IPS-18a (cell line): ENCODE measurements at regions not wholly inside any gene's neighbourhood (a gene's known extent, or its start where the extent isn't known, plus 50 kb on each side); places are given as distances from the start of the nearest gene placed in this dataset.

Source experiments
- H3K27ac ChIP-seq: one replicate; pipeline ENCODE4 v1.5.1; 2013; ENCODE audit warnings: low read length
- H3K27me3 ChIP-seq: one replicate; pipeline ENCODE4 v1.6.1; 2013; ENCODE audit warnings: mild to moderate bottlenecking, low read length; ENCODE audit not compliant: control insufficient read depth, insufficient read depth
- H3K36me3 ChIP-seq: one replicate; pipeline ENCODE4 v1.6.1; 2013; ENCODE audit warnings: low read depth, low read length; ENCODE audit not compliant: control insufficient read depth
- H3K4me1 ChIP-seq: one replicate; pipeline ENCODE4 v1.6.1; 2013; ENCODE audit warnings: low read depth, low read length; ENCODE audit not compliant: control insufficient read depth
- H3K4me3 ChIP-seq: one replicate; pipeline ENCODE4 v1.5.1; 2013; ENCODE audit warnings: low read length
- H3K9ac ChIP-seq: one replicate; pipeline ENCODE4 v1.6.1; 2013; ENCODE audit warnings: mild to moderate bottlenecking, low read length, moderate library complexity
- H3K9me3 ChIP-seq: one replicate; pipeline ENCODE4 v1.6.1; 2013; ENCODE audit warnings: low read depth, low read length; ENCODE audit not compliant: control insufficient read depth

DNA sequence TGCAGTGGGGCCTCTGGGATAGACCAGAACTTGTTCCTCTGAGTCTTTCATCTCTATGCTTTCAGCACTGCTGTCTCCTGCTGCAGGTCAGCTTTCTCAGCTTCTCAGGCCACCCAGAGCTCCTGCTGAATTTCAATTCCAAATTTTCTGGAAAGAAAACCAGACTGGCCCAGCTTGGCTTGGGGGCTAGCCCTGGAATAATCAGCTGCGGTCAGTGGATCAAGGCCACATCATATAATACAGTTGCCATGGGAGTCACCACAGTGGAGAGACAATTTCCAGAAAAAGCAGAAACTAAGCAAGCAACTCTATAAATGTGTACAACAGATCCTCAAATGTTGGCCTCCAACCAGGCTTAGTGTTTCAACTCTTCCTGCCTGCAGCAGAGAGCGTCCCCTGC lies 91.1 kb upstream of the SLC24A5 start:
- Histone ChIP-seq H3K27ac (no peak overlapping the region), H3K36me3 (no peaks in the 10 kb centered on the region), H3K27me3 (no peaks in the 10 kb centered on the region), H3K4me1 (no peaks in the 10 kb centered on the region), H3K9me3 (no peaks in the 10 kb centered on the region), H3K9ac (no peak overlapping the region), H3K4me3 (no peak overlapping the region)

DNA sequence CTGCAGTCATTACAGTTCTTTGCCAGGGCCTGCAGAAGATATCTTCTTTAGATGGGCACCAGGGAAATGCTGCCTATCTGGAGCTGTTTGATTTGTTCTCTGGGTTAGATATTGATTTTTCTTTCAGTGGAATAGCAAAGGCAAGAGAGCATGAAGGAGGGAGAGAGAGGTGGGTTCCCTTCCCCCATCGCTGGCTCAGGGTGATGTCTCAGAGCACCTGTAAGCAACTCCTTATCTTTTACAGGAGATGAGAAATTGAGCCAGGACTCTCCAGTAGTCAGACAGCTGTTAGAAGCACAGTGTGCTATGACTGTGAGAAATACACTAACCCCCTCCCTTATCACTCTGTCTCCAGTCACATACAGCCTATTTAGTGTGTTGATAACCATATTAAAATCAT lies 89.3 kb upstream of the SLC24A5 start:
- Histone ChIP-seq H3K27me3 (no peaks in the 10 kb centered on the region), H3K9me3 (no peaks in the 10 kb centered on the region), H3K9ac (no peak overlapping the region), H3K27ac (no peak overlapping the region), H3K4me1 (no peaks in the 10 kb centered on the region), H3K4me3 (no peak overlapping the region), H3K36me3 (no peaks in the 10 kb centered on the region)

DNA sequence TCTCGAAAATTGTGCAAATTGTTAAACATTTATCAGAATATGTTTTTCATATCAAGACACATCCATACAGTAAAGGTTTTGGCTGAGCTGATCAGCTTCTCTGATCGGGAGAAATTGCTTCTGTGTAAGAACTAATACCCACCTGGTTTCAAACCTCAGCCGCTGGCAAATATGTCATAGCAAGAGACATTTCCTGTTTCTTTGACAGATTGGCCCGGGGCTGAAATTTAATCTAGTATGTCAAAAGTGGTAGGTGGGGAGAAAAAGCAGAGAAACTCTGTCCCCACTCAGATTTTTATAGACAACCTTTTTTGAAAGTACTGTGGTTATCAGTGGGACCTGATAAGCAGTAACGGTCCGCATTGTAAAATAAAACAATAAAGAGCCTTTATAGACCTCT lies 88.8 kb upstream of the SLC24A5 start:
- H3K9me3 ChIP-seq: no peaks in the 10 kb centered on the region
- no peaks in the 10 kb centered on the region for H3K36me3 ChIP-seq
- H3K9ac ChIP-seq: no peak overlapping the region
- H3K27ac ChIP-seq: no peak overlapping the region
- no peaks in the 10 kb centered on the region for H3K27me3 ChIP-seq
- no peaks in the 10 kb centered on the region for H3K4me1 ChIP-seq
- H3K4me3 ChIP-seq: no peak overlapping the region

DNA sequence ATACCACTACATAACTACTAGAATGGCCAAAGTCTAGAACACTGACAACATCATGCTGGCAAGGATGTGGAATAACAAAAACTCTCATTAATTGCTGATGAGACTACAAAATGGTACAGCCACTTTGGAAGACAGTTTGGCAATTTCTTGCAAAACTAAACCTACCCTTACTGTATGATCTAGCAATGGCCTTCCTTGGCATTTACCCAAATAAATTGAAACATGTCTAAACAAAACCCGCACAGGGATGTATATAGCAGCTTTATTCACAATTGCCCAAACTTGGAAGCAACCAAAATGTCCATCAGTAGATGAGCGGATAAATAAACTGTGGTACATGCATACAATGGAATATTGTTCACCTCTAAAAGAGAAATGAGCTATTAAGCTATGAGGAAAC lies 87.9 kb upstream of the SLC24A5 start:
- no peaks in the 10 kb centered on the region for H3K9me3 ChIP-seq
- no peak overlapping the region for H3K27ac ChIP-seq
- no peaks in the 10 kb centered on the region for H3K27me3 ChIP-seq
- H3K9ac ChIP-seq: no peak overlapping the region
- H3K36me3 ChIP-seq: no peaks in the 10 kb centered on the region
- no peak overlapping the region for H3K4me3 ChIP-seq
- no peaks in the 10 kb centered on the region for H3K4me1 ChIP-seq

DNA sequence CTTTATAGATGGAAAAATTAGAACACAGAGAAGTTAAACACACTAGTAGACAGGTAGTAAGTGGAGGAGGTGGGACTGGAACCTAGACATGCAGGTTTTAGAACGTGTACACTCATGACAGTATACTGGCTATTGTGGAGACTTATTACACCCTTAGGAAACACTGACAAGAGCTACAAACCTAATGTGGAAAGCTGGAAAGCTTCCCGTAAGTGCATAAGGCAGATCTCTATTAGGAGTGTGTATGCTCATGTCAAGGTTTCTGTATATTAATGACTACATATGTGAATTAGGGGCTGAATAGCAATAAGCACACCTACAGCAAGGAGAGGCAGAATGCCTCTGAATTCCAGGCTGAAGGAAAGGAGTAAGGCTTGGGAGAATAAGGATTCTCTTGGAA lies 82.6 kb upstream of the SLC24A5 start:
- Histone ChIP-seq H3K36me3 (no peaks in the 10 kb centered on the region), H3K4me3 (no peak overlapping the region), H3K4me1 (no peaks in the 10 kb centered on the region), H3K9me3 (no peaks in the 10 kb centered on the region), H3K27me3 (no peaks in the 10 kb centered on the region), H3K9ac (no peak overlapping the region), H3K27ac (no peak overlapping the region)

DNA sequence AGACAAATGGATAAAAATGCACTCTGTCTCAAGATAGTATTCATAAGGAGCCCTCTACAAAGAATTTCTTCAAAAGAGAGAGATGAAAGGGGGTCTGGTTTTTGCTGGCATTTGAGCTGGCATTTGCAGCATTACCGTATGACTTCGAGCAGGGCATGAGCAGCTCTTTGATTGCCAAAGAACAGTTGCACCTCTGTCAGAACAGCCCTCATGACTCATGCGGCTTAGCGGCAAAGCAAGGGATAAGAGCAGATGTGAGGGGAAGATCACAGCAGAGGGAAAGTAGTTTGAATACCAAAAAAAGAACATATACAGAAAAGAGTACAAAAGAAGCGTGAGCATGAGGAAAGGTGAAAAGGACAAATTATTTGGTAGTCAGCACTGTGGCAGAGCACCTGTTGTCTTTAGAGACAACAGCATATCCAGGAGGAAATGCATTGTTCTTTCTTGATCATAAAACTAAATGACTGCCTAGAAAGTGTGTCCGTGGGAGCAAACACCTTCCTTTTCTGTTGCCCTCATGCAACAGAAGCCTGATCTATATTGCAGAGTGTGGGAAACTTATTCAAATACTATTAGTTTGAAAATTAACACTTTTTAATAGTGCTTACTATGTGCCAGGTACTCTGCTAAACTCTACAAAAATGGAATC lies 80.5 kb upstream of the SLC24A5 start:
- H3K27me3 ChIP-seq: no peaks in the 10 kb centered on the region
- H3K36me3 ChIP-seq: no peaks in the 10 kb centered on the region
- no peak overlapping the region for H3K27ac ChIP-seq
- no peak overlapping the region for H3K4me3 ChIP-seq
- no peaks in the 10 kb centered on the region for H3K4me1 ChIP-seq
- no peaks in the 10 kb centered on the region for H3K9me3 ChIP-seq
- H3K9ac ChIP-seq: no peak overlapping the region

DNA sequence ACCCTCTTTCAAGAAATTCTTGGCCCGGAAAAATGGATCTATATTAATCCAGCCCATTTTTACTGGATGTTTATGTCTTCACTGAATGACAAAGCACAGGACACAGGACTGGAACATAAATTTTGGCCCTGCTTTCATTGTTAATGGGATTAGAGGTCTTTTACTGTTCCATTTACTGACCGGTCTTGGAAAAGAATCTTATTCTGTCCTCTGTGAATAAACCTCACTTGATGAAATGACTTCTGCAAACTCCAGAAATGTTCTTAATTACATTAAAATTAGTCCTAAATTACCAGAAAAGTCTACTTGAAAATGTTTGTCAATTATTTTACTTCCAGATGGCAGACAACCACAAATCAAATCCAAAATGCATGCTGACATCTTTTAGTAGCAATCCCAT lies 79.3 kb upstream of the SLC24A5 start:
- no peak overlapping the region for H3K27ac ChIP-seq
- no peaks in the 10 kb centered on the region for H3K9me3 ChIP-seq
- H3K27me3 ChIP-seq: no peaks in the 10 kb centered on the region

DNA sequence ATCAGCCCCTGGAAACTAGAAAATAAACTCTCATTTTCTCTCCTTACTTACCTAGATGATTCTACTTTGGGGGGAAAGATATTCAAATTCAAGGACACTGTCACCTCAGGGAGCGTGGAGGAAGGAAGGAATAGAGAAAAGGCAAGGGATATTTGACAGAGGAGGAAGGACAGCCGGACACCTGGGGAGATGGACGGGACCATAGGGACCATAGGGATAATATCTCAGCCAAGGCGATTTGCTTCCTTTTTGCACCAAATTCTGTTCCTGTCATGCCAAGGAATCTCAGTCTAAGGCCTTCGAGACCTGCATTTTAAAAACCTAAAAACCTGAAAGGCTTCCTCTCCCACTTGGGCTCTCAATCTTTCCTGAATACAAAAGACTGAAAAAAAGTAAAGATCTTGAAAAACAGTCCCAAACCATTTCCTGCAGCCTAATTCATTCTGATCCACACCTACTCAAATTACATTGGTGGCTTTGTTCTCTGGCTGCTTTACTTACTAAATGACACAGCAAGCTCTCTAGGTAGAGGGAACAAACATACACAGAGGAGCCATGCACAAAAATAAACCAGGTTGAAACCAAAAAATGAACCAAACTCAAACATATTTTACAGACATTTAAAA lies 73.9 kb upstream of the SLC24A5 start:
- Histone ChIP-seq H3K9me3 (peaks cover 5% of the 10 kb centered on the region), H3K4me3 (peak overlapping the region; percentile 28), H3K27me3 (no peaks in the 10 kb centered on the region), H3K9ac (peak overlapping the region; percentile 19), H3K4me1 (peaks cover 24% of the 10 kb centered on the region), H3K36me3 (no peaks in the 10 kb centered on the region), H3K27ac (peak overlapping the region; percentile 78)

More for the DNA sequence above, 79.3 kb upstream of the SLC24A5 start:
- Histone ChIP-seq H3K36me3 (no peaks in the 10 kb centered on the region), H3K4me1 (peaks cover 7% of the 10 kb centered on the region), H3K4me3 (no peak overlapping the region), H3K9ac (no peak overlapping the region)

DNA sequence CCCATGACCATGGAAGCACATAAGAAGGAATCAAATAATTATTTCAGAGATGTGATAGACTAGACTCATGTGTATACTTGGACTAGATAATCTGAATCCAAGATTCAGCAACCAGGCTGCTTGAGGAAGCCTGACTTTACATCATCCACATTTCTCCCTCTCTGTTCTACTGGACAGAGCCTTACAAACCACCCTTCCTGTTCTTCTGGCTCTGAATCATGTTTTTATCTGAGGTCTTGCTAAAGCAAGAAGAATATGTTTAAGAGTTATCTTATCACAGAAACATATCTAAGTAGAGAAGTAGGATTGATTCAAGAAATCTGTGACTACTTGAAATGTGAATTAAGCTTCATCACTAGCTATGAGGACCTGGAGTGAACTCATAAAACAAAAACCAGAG lies 71.1 kb upstream of the SLC24A5 start:
- Histone ChIP-seq H3K27me3 (no peaks in the 10 kb centered on the region), H3K4me1 (peaks cover 24% of the 10 kb centered on the region), H3K4me3 (no peak overlapping the region), H3K9me3 (peaks cover 5% of the 10 kb centered on the region), H3K9ac (no peak overlapping the region), H3K36me3 (no peaks in the 10 kb centered on the region), H3K27ac (no peak overlapping the region)

DNA sequence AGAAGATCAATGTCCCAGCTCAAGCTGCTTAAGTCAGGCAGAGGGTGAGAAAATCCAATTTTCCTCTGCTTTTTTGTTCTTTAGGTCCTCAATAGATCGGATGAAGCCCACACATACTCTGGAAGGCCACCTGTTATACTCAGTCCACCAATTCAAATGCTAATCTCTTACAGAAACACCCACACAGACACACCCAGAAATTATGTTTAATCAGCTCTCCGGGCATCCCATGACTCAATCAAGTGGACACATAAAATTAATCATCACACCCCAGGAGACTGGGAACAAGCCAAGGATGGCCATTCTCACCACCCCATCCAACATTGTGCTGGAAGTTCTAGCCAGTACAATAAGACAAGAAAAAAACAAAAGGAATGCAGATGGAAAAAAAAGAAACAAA lies 67.8 kb upstream of the SLC24A5 start:
- Histone ChIP-seq H3K9ac (no peak overlapping the region), H3K4me3 (no peak overlapping the region), H3K4me1 (peaks cover 2% of the 10 kb centered on the region), H3K36me3 (no peaks in the 10 kb centered on the region), H3K27me3 (no peaks in the 10 kb centered on the region), H3K9me3 (peaks cover 5% of the 10 kb centered on the region), H3K27ac (no peak overlapping the region)

DNA sequence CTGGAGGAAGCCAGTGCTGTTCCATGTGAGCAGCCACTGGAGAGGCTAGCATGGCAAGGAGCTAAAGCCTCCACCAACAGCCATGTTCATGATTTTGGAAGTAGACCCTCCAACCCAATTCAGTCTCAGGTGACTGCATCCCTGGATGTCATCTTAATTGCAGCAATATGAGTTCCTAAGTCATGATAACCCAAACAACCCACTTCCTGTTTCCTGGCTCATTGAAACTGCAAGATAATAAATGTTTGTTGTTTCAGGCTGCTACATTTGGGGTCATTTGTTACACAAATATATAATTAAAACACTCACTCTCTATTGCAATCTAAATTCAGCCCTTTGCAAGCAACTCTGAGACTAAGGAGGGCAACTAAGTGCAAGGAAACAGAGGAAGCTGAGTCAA lies 62.4 kb upstream of the SLC24A5 start:
- no peak overlapping the region for H3K27ac ChIP-seq

DNA sequence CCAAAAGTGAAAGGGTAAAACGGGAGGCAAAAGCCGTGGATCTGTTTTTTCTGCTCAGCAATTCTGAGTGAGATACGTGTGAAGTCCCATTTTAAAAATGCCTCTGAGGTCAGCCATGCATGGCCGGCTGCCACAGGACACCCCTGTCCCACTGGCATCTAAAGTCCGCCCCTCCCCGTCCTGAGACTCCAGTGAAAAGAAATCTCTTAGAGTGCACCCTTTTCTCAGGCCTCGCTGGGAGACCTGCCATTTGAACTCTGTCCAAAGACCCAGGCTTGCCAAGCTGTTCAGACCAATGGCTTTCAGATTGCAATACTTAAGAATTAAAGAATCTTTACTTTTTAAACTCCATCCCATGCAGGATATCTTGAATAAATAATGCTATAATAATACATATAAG lies 61.0 kb upstream of the SLC24A5 start:
- H3K27me3 ChIP-seq: no peaks in the 10 kb centered on the region
- H3K4me1 ChIP-seq: no peaks in the 10 kb centered on the region
- no peaks in the 10 kb centered on the region for H3K36me3 ChIP-seq
- H3K9ac ChIP-seq: no peak overlapping the region
- H3K4me3 ChIP-seq: no peak overlapping the region
- H3K9me3 ChIP-seq: no peaks in the 10 kb centered on the region
- no peak overlapping the region for H3K27ac ChIP-seq

More for the DNA sequence above, 62.4 kb upstream of the SLC24A5 start:
- Histone ChIP-seq H3K27me3 (no peaks in the 10 kb centered on the region), H3K36me3 (no peaks in the 10 kb centered on the region), H3K4me1 (no peaks in the 10 kb centered on the region), H3K4me3 (no peak overlapping the region), H3K9ac (no peak overlapping the region), H3K9me3 (no peaks in the 10 kb centered on the region)
